H1 (cell line): ENCODE measurements at regions not wholly inside any gene's neighbourhood (a gene's known extent, or its start where the extent isn't known, plus 50 kb on each side); places are given as distances from the start of the nearest gene placed in this dataset.

ENCODE experiments used
- CTCF ChIA-PET: fragments of 300-600 bp; sonication (Branson Sonifier 250); formaldehyde crosslinking; loops from one replicate; lab custom pipeline; 2021; ENCODE audit not compliant: partially characterized antibody; lab: Charles Lee
- POLR2A ChIA-PET: fragments of 300-600 bp; sonication (Branson Sonifier 250); formaldehyde crosslinking; loops from one replicate; lab custom pipeline; 2021; ENCODE audit warnings: inconsistent platforms; ENCODE audit not compliant: partially characterized antibody; lab: Charles Lee
- DNase-seq, 2 experiments: peaks; one replicate each; pipeline versions ENCODE4 v3.0.0 to v3.0.0-alpha.2; 2010 to 2022; ENCODE audit warnings: low spot score in 2 of 2, low read depth in 1 of 2, mixed read lengths in 1 of 2
- FAIRE-seq: peaks from 2 replicates; lab custom pipeline; 2011; peaks lifted over from hg19 to GRCh38; lab: Jason Lieb, UNC
- H2AFZ ChIP-seq: 2 replicates; pipeline ENCODE4 v1.8.1; 2012; ENCODE audit warnings: low read length, inconsistent platforms
- H2AK5ac ChIP-seq: 2 replicates; pipeline ENCODE4 v1.6.1; 2013; ENCODE audit warnings: low read depth, low read length
- H2BK120ac ChIP-seq: replicated peaks from 2 replicates; pipeline ENCODE3; 2013; ENCODE audit warnings: low read depth, low read length, inconsistent platforms
- H2BK12ac ChIP-seq: 2 replicates; pipeline ENCODE4 v1.6.1; 2013; ENCODE audit warnings: low read depth, low read length
- H2BK15ac ChIP-seq: 2 replicates; pipeline ENCODE4 v1.6.1; 2013; ENCODE audit warnings: low read length
- H2BK20ac ChIP-seq: 2 replicates; pipeline ENCODE4 v1.6.1; 2013; ENCODE audit warnings: low read length
- H2BK5ac ChIP-seq: 2 replicates; pipeline ENCODE4 v1.6.1; 2013; ENCODE audit warnings: low read depth, low read length
- H3K14ac ChIP-seq: 2 replicates; pipeline ENCODE4 v1.6.1; 2013; ENCODE audit warnings: inconsistent platforms; ENCODE audit not compliant: insufficient read length
- H3K18ac ChIP-seq: 2 replicates; pipeline ENCODE4 v1.6.1; 2013; ENCODE audit warnings: low read length; ENCODE audit errors: extremely low read depth
- H3K23ac ChIP-seq: 2 replicates; pipeline ENCODE4 v1.6.1; 2013; ENCODE audit warnings: inconsistent platforms; ENCODE audit not compliant: insufficient read length
- H3K23me2 ChIP-seq: 2 replicates; pipeline ENCODE4 v1.6.1; 2013; ENCODE audit warnings: low read depth, low read length
- H3K27ac ChIP-seq: 2 replicates; pipeline ENCODE4 v1.6.1; 2011; ENCODE audit warnings: low read depth, low read length, inconsistent platforms
- H3K27me3 ChIP-seq, 4 experiments: replicated peaks in 1 of 4; 1 replicate in 1 of 4; 2 replicates in 3 of 4; pipeline versions ENCODE4 v1.6.1 to v1.8.1; 2011 to 2013; ENCODE audit warnings: low read length in 3 of 4, mild to moderate bottlenecking in 3 of 4, inconsistent platforms in 2 of 4, mixed read lengths in 2 of 4, moderate library complexity in 1 of 4; ENCODE audit not compliant: control insufficient read depth in 3 of 4, insufficient read depth in 3 of 4; ENCODE audit errors: extremely low read depth in 1 of 4
- H3K36me3 ChIP-seq, 4 experiments: 2 replicates each; pipeline versions ENCODE4 v1.6.1 to v1.8.1; 2011 to 2013; ENCODE audit warnings: mild to moderate bottlenecking in 4 of 4, low read length in 3 of 4, moderate library complexity in 2 of 4, control low read depth in 1 of 4, inconsistent platforms in 1 of 4; ENCODE audit not compliant: insufficient read depth in 4 of 4, control insufficient read depth in 2 of 4
- H3K4ac ChIP-seq: replicated peaks from 2 replicates; pipeline ENCODE3; 2013; ENCODE audit warnings: low read length, low read depth, mixed read lengths, inconsistent platforms; ENCODE audit not compliant: insufficient read length
- H3K4me1 ChIP-seq, 4 experiments: replicated peaks in 1 of 4; 1 replicate in 1 of 4; 2 replicates in 3 of 4; pipeline versions ENCODE4 v1.6.1 to v1.8.1; 2011 to 2013; ENCODE audit warnings: low read length in 3 of 4, inconsistent platforms in 2 of 4, mixed read lengths in 1 of 4; ENCODE audit not compliant: insufficient read depth in 4 of 4, control insufficient read depth in 3 of 4
- H3K4me2 ChIP-seq, 2 experiments: 2 replicates each; pipeline versions ENCODE4 v1.6.1 to v1.8.1; 2011 to 2013; ENCODE audit warnings: low read depth in 2 of 2, low read length in 2 of 2, control low read depth in 1 of 2, inconsistent platforms in 1 of 2, mild to moderate bottlenecking in 1 of 2; ENCODE audit not compliant: insufficient read depth in 1 of 2
- H3K4me3 ChIP-seq, 4 experiments: fragments of 200-600, 300-600 bp in 1 of 4; sonication (generic), shearing (Covaris generic), sonication (Bioruptor Twin) in 1 of 4; 2 replicates each; pipeline versions ENCODE4 v1.5.1 to v1.8.1; 2011 to 2016; ENCODE audit warnings: low read length in 4 of 4, low read depth in 3 of 4, control low read depth in 2 of 4, inconsistent platforms in 2 of 4, mild to moderate bottlenecking in 2 of 4, mixed read lengths in 1 of 4, moderate library complexity in 1 of 4; ENCODE audit not compliant: insufficient read depth in 2 of 4; ENCODE audit errors: extremely low read depth in 1 of 4
- H3K56ac ChIP-seq: replicated peaks from 2 replicates; pipeline ENCODE3; 2013; ENCODE audit warnings: low read depth, mild to moderate bottlenecking, mixed read lengths, low read length, inconsistent platforms; ENCODE audit not compliant: insufficient read length
- H3K79me1 ChIP-seq: 2 replicates; pipeline ENCODE4 v1.6.1; 2013; ENCODE audit warnings: low read depth, low read length, control low read depth
- H3K79me2 ChIP-seq, 2 experiments: 2 replicates each; pipeline versions ENCODE4 v1.6.1 to v1.8.1; 2012 to 2013; ENCODE audit warnings: low read length in 2 of 2, mild to moderate bottlenecking in 2 of 2, inconsistent platforms in 1 of 2; ENCODE audit not compliant: insufficient read depth in 2 of 2, control insufficient read depth in 1 of 2
- H3K9ac ChIP-seq, 4 experiments: replicated peaks in 1 of 4; 1 replicate in 1 of 4; 2 replicates in 3 of 4; pipeline versions ENCODE4 v1.6.1 to v1.8.1; 2011 to 2013; ENCODE audit warnings: low read depth in 3 of 4, low read length in 3 of 4, control low read depth in 2 of 4, mild to moderate bottlenecking in 2 of 4, moderate library complexity in 2 of 4, inconsistent platforms in 1 of 4; ENCODE audit errors: extremely low read depth in 1 of 4
- H3K9me3 ChIP-seq, 2 experiments: 2 replicates each; pipeline versions ENCODE4 v1.6.1 to v1.8.1; 2012 to 2013; ENCODE audit warnings: mild to moderate bottlenecking in 2 of 2, moderate library complexity in 2 of 2, control low read depth in 1 of 2, inconsistent platforms in 1 of 2, low read depth in 1 of 2, low read length in 1 of 2, mixed read lengths in 1 of 2; ENCODE audit not compliant: insufficient read depth in 2 of 2
- H4K20me1 ChIP-seq, 2 experiments: replicated peaks in 1 of 2; 2 replicates each; pipeline versions ENCODE3 to v1.8.1; 2011 to 2013; ENCODE audit warnings: inconsistent platforms in 2 of 2, low read length in 2 of 2, mild to moderate bottlenecking in 1 of 2; ENCODE audit not compliant: insufficient read depth in 2 of 2, control insufficient read depth in 1 of 2
- H4K5ac ChIP-seq: 2 replicates; pipeline ENCODE4 v1.6.1; 2013; ENCODE audit warnings: low read length, low read depth, mixed read lengths, inconsistent platforms; ENCODE audit not compliant: insufficient read length
- H4K8ac ChIP-seq: 2 replicates; pipeline ENCODE4 v1.8.0; 2013; ENCODE audit warnings: mild to moderate bottlenecking, moderate library complexity, low read length, inconsistent platforms; ENCODE audit not compliant: insufficient read depth; ENCODE audit errors: extremely low read depth
- H4K91ac ChIP-seq: replicated peaks from 2 replicates; pipeline ENCODE3; 2013; ENCODE audit warnings: low read length, mixed read lengths, inconsistent platforms; ENCODE audit not compliant: insufficient read length
- CBX5 ChIP-seq: fragments of 300-800, 300-1000 bp; sonication (generic); IDR thresholded peaks from 2 replicates; pipeline ENCODE4 v1.7.1; 2016; ENCODE audit warnings: antibody characterized with exemption, low read length, low read depth
- EP300 ChIP-seq, 2 experiments: IDR thresholded peaks; 1 replicate in 1 of 2; 2 replicates in 1 of 2; pipeline ENCODE4 v1.6.1; 2011 to 2012; ENCODE audit warnings: low read depth in 2 of 2, low read length in 2 of 2, mild to moderate bottlenecking in 2 of 2, borderline replicate concordance in 1 of 2, inconsistent platforms in 1 of 2, moderate library complexity in 1 of 2
- MAFK ChIP-seq: IDR thresholded peaks from 2 replicates; pipeline ENCODE4 v1.6.1; 2012; ENCODE audit warnings: low read depth, mild to moderate bottlenecking, improper control_type of control experiment, low read length
- PHF8 ChIP-seq: fragments of 200-600 bp; sonication (generic); conservative IDR thresholded peaks from 2 replicates; pipeline ENCODE4 v1.7.1; 2012; ENCODE audit warnings: low read depth, mild to moderate bottlenecking, inconsistent platforms, low read length, moderate library complexity
- SRF ChIP-seq: IDR thresholded peaks from 2 replicates; pipeline ENCODE4 v1.6.1; 2011; ENCODE audit warnings: mild to moderate bottlenecking, low read depth, low read length, moderate library complexity
- WGBS, 2 experiments: shearing (Covaris generic) in 1 of 2; methylation state at CpG; one replicate each; pipeline versions ENCODE4 v1.1.6 to v1.1.7; 2013 to 2015; ENCODE audit warnings: low lambda C conversion rate in 2 of 2, mixed read lengths in 2 of 2, inconsistent platforms in 1 of 2, low coverage in 1 of 2, missing lambda C conversion rate in 1 of 2; ENCODE audit not compliant: insufficient replicate concordance in 2 of 2, insufficient coverage in 1 of 2, insufficient read length in 1 of 2; ENCODE audit errors: extremely low coverage in 1 of 2, missing lambda C conversion rate in 1 of 2; 5-methylcytosine and 5-hydroxymethylcytosine counted together

- H2BK120ac ChIP-seq, result no peak overlapping the region
- no peak overlapping the region for H3K18ac ChIP-seq
- no peak overlapping the region for H2BK20ac ChIP-seq
- no peak for TF ChIP-seq SRF
- TF ChIP-seq PHF8, result no peak
- TF ChIP-seq MAFK, result no peak
- TF ChIP-seq CBX5, result no peak
- TF ChIP-seq EP300 (IDR thresholded peaks at IDR 0.05; ENCODE audit: borderline replicate concordance in 1 of 2, low read depth in 2 of 2, low read length in 2 of 2), result no peak
- ChIA-PET POLR2A (interaction anchor here (1.3 kb wide), 1 partner anchor 102 kb away, joined by 3 read pairs; no protein-coding TSS in a partner anchor), CTCF (interaction anchor here (1.4 to 1.6 kb wide), 2 partner anchors 9 to 18 kb away, joined by 3 to 5 read pairs; no protein-coding TSS in a partner anchor)
- FAIRE-seq, result no peak
- H2BK15ac ChIP-seq, result no peak overlapping the region
- H4K5ac ChIP-seq, result no peak overlapping the region
- WGBS, 2 experiments, result 81% methylated on average over 4 of the region's 4 CpGs; no CpG with 5 or more reads in 1 of the 2 experiments
- no peak overlapping the region for H4K8ac ChIP-seq
- no peaks in the 10 kb centered on the region for H3K79me2 ChIP-seq
- H3K4ac ChIP-seq, result no peak overlapping the region
- no peak overlapping the region for H3K56ac ChIP-seq
- no peaks in the 10 kb centered on the region; a peak in 1 of 4 replicates for H3K9me3 ChIP-seq
- H4K91ac ChIP-seq, result no peak overlapping the region
- peaks cover 11 to 19% (median 12%) of the 10 kb centered on the region in 4 experiments for H3K4me1 ChIP-seq
- H4K20me1 ChIP-seq, result no peaks in the 10 kb centered on the region
- no peak overlapping the region for H2AFZ ChIP-seq
- H3K36me3 ChIP-seq, result no peaks in the 10 kb centered on the region
- H3K27me3 ChIP-seq, result peaks cover 0 to 2% (median under 1%) of the 10 kb centered on the region in 4 experiments; a peak in 3 of 7 replicates
- no peak overlapping the region for H3K9ac ChIP-seq
- no peaks in the 10 kb centered on the region for H3K23me2 ChIP-seq
- no peak overlapping the region for H2BK5ac ChIP-seq
- no peak overlapping the region for H3K23ac ChIP-seq
- no peak overlapping the region for H3K4me2 ChIP-seq
- H2AK5ac ChIP-seq, result no peak overlapping the region
- H3K14ac ChIP-seq, result no peak overlapping the region
- no peak overlapping the region for H3K4me3 ChIP-seq
- no peak overlapping the region for H2BK12ac ChIP-seq
- DNase-seq, result no peak
- no peak overlapping the region for H3K27ac ChIP-seq
- no peaks in the 10 kb centered on the region for H3K79me1 ChIP-seq
Observed at GRCh38 chr12:112615196-112615595, 176.4 kb upstream of the RPH3A start.
